ENCODE measurements at regions not wholly inside any gene's neighbourhood (a gene's known extent, or its start where the extent isn't known, plus 50 kb on each side); places are given as distances from the start of the nearest gene placed in this dataset.

GRCh38 chr2:136195226-136195625 lies 77.3 kb upstream of the CXCR4 start:
- no peak for TF ChIP-seq CTCF (IDR thresholded peaks at IDR 0.05; ENCODE audit: insufficient read depth, low read length, poor library complexity, severe bottlenecking)
- Histone ChIP-seq H3K4me3 (ENCODE audit: low read depth, low read length) (no peak overlapping the region), H3K36me3 (ENCODE audit: control insufficient read depth, insufficient read depth, low read length) (no peaks in the 10 kb centered on the region), H3K27me3 (ENCODE audit: control insufficient read depth, insufficient read depth, low read length) (no peaks in the 10 kb centered on the region)
- no peak for DNase-seq (ENCODE audit: low read depth)

DNA sequence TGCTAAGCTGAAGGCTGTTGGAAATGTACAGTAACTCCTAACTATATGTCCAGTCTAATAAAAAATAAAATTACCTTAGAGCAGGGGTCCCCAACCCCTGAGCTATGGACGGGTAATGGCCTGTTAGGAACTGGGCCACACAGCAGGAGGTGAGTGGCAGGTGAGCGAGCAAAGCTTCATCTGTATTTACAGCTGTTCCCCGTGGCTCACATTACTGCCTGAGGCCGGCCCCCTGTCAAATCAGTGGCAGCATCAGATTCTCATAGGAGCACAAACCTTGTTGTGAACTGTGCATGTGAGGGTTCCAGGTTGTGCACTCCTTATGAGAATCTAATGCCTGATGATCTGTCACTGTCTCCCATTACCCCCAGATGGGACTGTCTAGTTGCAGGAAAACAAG lies 73.1 kb upstream of the CXCR4 start:
- H3K4me3 ChIP-seq (ENCODE audit: low read depth, low read length), result no peak overlapping the region
- H3K36me3 ChIP-seq (ENCODE audit: control insufficient read depth, insufficient read depth, low read length), result no peaks in the 10 kb centered on the region
- no peak for TF ChIP-seq CTCF (IDR thresholded peaks at IDR 0.05; ENCODE audit: insufficient read depth, low read length, poor library complexity, severe bottlenecking)
- no peak for DNase-seq (ENCODE audit: low read depth)
- no peaks in the 10 kb centered on the region for H3K27me3 ChIP-seq (ENCODE audit: control insufficient read depth, insufficient read depth, low read length)

DNA sequence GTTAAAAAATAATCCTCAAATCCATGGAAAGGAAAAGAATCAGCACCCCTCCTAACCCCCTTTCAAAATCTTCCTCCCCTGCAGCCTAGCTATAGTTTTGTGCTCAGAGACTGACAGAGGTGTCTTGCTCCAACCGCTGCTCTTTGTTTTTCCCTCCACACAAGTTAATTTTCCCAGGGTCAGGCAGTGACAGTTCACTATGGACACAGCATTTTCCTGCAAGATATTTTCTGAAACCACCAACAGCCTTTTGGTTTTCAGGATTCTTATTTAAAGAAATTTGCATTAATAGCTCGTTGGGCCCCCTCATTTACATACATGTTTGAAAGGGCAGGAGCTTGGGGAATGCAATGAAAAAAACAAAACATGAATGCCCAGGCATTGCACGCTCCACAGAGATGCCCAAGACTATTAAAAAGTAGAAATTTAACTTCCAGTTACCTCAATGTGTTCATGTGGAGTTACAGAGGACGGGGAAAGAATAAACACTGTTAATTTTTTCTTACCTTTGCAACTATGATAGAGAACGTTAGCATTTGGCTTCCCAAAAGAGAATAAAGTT lies 71.4 kb upstream of the CXCR4 start:
- no peak for TF ChIP-seq CTCF (IDR thresholded peaks at IDR 0.05; ENCODE audit: insufficient read depth, low read length, poor library complexity, severe bottlenecking)
- no peaks in the 10 kb centered on the region for H3K27me3 ChIP-seq (ENCODE audit: control insufficient read depth, insufficient read depth, low read length)
- H3K36me3 ChIP-seq (ENCODE audit: control insufficient read depth, insufficient read depth, low read length), result no peaks in the 10 kb centered on the region
- no peak overlapping the region for H3K4me3 ChIP-seq (ENCODE audit: low read depth, low read length)
- DNase-seq (ENCODE audit: low read depth), result no peak

DNA sequence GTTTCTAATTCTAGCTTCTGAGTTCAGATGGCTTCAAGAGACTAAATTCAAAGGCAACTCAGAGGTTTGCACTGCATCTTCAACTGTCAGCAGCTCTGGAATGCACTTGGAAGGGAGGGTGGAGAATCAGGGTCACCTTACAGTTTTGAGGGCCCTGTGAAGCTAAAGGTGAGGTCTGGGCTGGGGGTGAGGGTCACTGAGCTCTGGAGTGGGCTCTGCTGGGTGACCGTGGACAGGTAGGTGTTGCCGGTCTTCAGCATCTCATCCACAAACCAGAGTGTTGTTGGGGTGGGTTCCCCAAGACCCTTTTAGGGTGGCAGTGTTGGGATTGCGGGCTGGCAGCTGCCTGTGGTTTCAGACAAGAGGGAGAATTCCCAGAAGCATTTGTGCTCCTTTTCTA lies 70.1 kb upstream of the CXCR4 start:
- Histone ChIP-seq H3K27me3 (ENCODE audit: control insufficient read depth, insufficient read depth, low read length) (no peaks in the 10 kb centered on the region), H3K4me3 (ENCODE audit: low read depth, low read length) (no peak overlapping the region), H3K36me3 (ENCODE audit: control insufficient read depth, insufficient read depth, low read length) (no peaks in the 10 kb centered on the region)
- no peak for DNase-seq (ENCODE audit: low read depth)
- no peak for TF ChIP-seq CTCF (IDR thresholded peaks at IDR 0.05; ENCODE audit: insufficient read depth, low read length, poor library complexity, severe bottlenecking)

DNA sequence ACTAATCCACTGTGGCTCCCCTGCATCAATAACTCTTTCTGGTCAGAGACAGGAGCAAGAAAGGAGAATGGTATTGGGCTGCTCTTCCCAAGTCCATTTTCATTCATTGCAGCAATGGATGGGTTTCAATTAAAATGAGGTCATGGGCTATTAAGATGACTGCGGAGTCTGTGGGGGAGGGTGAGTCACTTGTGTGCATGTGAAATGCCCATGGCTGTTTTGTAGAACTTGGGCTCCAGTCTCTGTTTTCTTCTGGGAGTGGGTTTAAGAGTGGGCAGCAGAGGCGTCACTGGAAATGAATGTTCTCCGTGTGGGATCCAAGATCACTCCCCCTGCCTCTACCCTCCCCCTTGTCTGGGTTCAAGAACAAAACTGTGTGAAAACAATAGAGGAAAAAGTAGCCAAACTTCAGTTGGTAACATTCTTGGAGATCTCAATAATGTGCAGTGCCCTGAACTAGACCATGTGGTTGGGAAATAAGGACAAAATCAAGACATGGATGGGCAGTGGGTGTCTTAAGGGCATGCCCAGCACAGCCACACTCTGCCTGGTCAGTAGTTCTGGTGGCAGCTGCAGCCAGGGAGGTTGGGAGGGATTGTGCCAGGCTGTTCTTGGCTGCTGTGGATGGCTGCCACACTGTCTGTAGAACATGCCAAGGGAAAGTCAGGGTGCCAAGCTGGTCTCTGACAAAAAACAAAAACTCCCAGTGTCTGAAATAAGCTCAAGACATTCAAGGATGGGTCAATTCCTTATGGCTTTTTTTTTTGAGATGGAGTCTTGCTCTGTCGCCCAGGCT lies 68.2 kb upstream of the CXCR4 start:
- no peak for TF ChIP-seq CTCF (IDR thresholded peaks at IDR 0.05; ENCODE audit: insufficient read depth, low read length, poor library complexity, severe bottlenecking)
- Histone ChIP-seq H3K36me3 (ENCODE audit: control insufficient read depth, insufficient read depth, low read length) (no peaks in the 10 kb centered on the region), H3K27me3 (ENCODE audit: control insufficient read depth, insufficient read depth, low read length) (no peaks in the 10 kb centered on the region), H3K4me3 (ENCODE audit: low read depth, low read length) (no peak overlapping the region)
- no peak for DNase-seq (ENCODE audit: low read depth)

DNA sequence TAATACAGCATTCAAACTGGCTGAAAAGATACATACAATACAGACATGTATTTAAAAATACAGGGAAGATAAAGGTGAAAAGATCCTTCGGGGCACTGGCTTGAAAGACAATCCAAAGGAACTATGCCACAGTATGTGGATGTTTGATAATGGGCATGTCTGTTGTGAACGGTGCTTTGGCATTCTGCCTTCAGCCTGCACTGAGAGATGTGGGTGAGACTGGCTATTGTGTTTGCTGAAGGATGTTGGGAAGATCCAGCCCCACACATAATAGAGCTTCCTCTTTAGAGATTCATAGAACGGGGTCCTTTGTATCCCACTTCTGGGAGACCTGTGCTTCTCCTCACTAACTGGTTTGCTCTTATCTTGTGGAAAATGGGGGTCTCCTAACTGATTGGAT lies 65.1 kb upstream of the CXCR4 start:
- H3K27me3 ChIP-seq (ENCODE audit: control insufficient read depth, insufficient read depth, low read length), result no peaks in the 10 kb centered on the region
- no peak overlapping the region for H3K4me3 ChIP-seq (ENCODE audit: low read depth, low read length)
- DNase-seq (ENCODE audit: low read depth), result no peak
- no peak for TF ChIP-seq CTCF (IDR thresholded peaks at IDR 0.05; ENCODE audit: insufficient read depth, low read length, poor library complexity, severe bottlenecking)
- no peaks in the 10 kb centered on the region for H3K36me3 ChIP-seq (ENCODE audit: control insufficient read depth, insufficient read depth, low read length)

Measured in kidney epithelial cell (primary cell).